Naive thymus-derived CD4-positive, alpha-beta T cell (primary cell): ENCODE measurements at regions not wholly inside any gene's neighbourhood (a gene's known extent, or its start where the extent isn't known, plus 50 kb on each side); places are given as distances from the start of the nearest gene placed in this dataset.
"Not testable (repeated sequence)": the region's sequence is repeated elsewhere in the genome, so short reads cannot be mapped to it uniquely, and the experiment has no call there.

Source experiments
- ATAC-seq: fragments of 150-1000 bp; cut with Tn5 transposase; 2 replicates; pipeline ENCODE4 v1.10.0; 2021; ENCODE audit warnings: mild to moderate bottlenecking, moderate library complexity
- CTCF ChIA-PET: fragments of 350-600 bp; sonication (Branson Sonifier 250); formaldehyde crosslinking; loops from one replicate; lab custom pipeline; 2021; ENCODE audit warnings: antibody characterized with exemption; lab: Charles Lee
- POLR2A ChIA-PET: fragments of 350-600 bp; sonication (Branson Sonifier 250); formaldehyde crosslinking; loops from one replicate; lab custom pipeline; 2021; ENCODE audit warnings: antibody characterized with exemption, inconsistent platforms; lab: Charles Lee
- DNase-seq, 9 donors: peaks; one replicate each; pipeline versions ENCODE4 v3.0.0 to v3.0.0-alpha.2; 2020 to 2022; ENCODE audit warnings: mixed read lengths in 1 of 9
- H3K27ac ChIP-seq: one replicate; pipeline ENCODE4 v1.7.0; 2013; ENCODE audit warnings: mild to moderate bottlenecking, low read depth, low read length, moderate library complexity
- H3K27me3 ChIP-seq, 2 donors: one replicate each; pipeline ENCODE4 v1.7.0; 2013; ENCODE audit warnings: low read length in 2 of 2, mild to moderate bottlenecking in 2 of 2, moderate library complexity in 2 of 2; ENCODE audit not compliant: control insufficient read depth in 2 of 2, insufficient read depth in 2 of 2
- H3K36me3 ChIP-seq, 3 experiments: 1 replicate in 2 of 3; 2 replicates in 1 of 3; pipeline ENCODE4 v1.7.0; 2013; ENCODE audit warnings: low read length in 3 of 3, mild to moderate bottlenecking in 3 of 3, moderate library complexity in 1 of 3; ENCODE audit not compliant: insufficient read depth in 3 of 3, control insufficient read depth in 2 of 3
- H3K4me1 ChIP-seq, 2 donors: one replicate each; pipeline ENCODE4 v1.7.0; 2013; ENCODE audit warnings: low read length in 2 of 2, mild to moderate bottlenecking in 2 of 2, moderate library complexity in 1 of 2; ENCODE audit not compliant: control insufficient read depth in 2 of 2, insufficient read depth in 2 of 2
- H3K4me3 ChIP-seq: 2 replicates; pipeline ENCODE4 v1.7.0; 2013; ENCODE audit warnings: mild to moderate bottlenecking, low read length
- H3K9me3 ChIP-seq, 3 experiments: 1 replicate in 2 of 3; 2 replicates in 1 of 3; pipeline ENCODE4 v1.7.0; 2013; ENCODE audit warnings: low read length in 3 of 3; ENCODE audit not compliant: control insufficient read depth in 2 of 3
- H3K27ac Mint-ChIP-seq, 9 donors: one replicate each; pipeline ENCODE4 v1.8.0; 2020 to 2022; ENCODE audit warnings: mixed read lengths in 9 of 9, mild to moderate bottlenecking in 8 of 9, moderate library complexity in 5 of 9, inconsistent platforms in 2 of 9
- H3K27me3 Mint-ChIP-seq, 5 donors: one replicate each; pipeline ENCODE4 v1.8.0; 2021 to 2022; ENCODE audit warnings: mixed read lengths in 5 of 5, mild to moderate bottlenecking in 1 of 5
- H3K36me3 Mint-ChIP-seq, 5 donors: one replicate each; pipeline ENCODE4 v1.8.0; 2020 to 2022; ENCODE audit warnings: mixed read lengths in 5 of 5, mild to moderate bottlenecking in 3 of 5, inconsistent platforms in 1 of 5
- H3K4me1 Mint-ChIP-seq, 7 donors: one replicate each; pipeline ENCODE4 v1.8.0; 2020 to 2022; ENCODE audit warnings: mixed read lengths in 7 of 7, mild to moderate bottlenecking in 3 of 7, inconsistent platforms in 1 of 7
- H3K4me3 Mint-ChIP-seq, 10 donors: one replicate each; pipeline ENCODE4 v1.8.0; 2020 to 2022; ENCODE audit warnings: mild to moderate bottlenecking in 10 of 10, mixed read lengths in 10 of 10, moderate library complexity in 6 of 10, inconsistent platforms in 2 of 10
- H3K9me3 Mint-ChIP-seq, 11 donors: one replicate each; pipeline ENCODE4 v1.8.0; 2020 to 2022; ENCODE audit warnings: mixed read lengths in 11 of 11, mild to moderate bottlenecking in 4 of 11, inconsistent platforms in 1 of 11, moderate library complexity in 1 of 11
- intact Hi-C, 2 donors: fragments of 100-400 bp; cut with micrococcal nuclease; formaldehyde crosslinking; loops; one replicate each; pipeline ENCODE4 v1.15.1; 2023

DNA sequence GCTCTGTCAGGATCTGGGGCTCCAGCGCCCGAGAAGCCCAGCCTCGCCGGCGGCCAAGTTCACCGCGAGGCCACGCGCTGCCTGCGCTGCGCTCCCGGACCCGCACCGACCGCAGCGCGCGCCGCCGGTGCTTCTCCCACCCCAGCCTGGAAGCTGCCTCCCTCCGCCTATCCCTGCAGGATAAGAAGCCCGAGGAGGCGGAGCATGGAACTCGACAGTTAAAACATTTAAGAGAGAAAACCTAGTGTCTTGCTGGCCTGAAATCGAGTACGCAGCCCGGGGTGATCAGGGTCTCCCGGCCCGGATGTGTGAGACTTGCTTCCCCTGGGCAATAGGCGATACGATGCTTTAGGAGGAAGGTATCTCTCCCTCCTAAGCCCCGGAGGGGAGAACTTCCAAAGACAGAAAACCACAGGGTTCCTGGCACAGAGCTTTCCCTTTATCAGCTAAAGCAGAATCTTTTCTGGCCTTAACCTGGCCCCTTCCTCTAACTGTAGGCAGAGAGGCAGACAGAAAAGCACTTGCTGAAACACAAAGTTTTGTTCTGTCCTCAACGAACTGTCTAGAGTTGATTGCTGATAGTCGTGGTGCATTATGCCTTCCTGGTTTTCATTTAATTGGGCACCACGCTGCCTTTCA, 163.5 kb upstream of the PLGLB2 start:
- H3K27me3 ChIP-seq, H3K27me3 Mint-ChIP-seq, H3K4me3 ChIP-seq, POLR2A ChIA-PET, H3K27ac ChIP-seq, H3K9me3 ChIP-seq, intact Hi-C loops, H3K9me3 Mint-ChIP-seq, H3K36me3 Mint-ChIP-seq, H3K4me1 Mint-ChIP-seq, H3K36me3 ChIP-seq, H3K4me1 ChIP-seq, CTCF ChIA-PET: not testable (repeated sequence)
- peak overlapping the region in 5 of 9 donors; percentile 32 to 59 (median 41) for H3K27ac Mint-ChIP-seq
- DNase-seq, result peak in 3 of 9 donors; percentile 11 to 25 (median 23)
- peak; percentile 32 for ATAC-seq
- peak overlapping the region in 9 of 10 donors; percentile 38 to 74 (median 60) for H3K4me3 Mint-ChIP-seq

DNA sequence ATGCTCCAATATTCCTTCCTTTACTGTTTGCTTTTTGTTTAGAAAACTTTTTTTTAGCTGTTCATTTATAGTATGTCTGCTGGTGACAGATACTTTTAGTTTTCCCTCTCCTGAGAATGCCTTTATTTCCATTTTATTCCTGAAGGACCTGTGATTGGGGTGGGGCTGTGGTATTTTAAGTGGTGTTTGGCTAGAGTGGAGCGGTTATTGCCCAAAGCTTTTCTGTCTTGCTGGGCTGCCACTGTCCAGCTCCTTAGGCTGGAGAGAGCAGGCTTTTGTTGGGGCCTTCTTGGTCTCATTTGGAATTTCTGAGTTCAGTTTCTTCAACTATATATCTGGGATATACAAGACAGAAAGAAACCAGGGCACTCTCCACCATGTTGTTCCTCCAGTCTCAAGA, 160.0 kb upstream of the PLGLB2 start:
- intact Hi-C loops, H3K27ac Mint-ChIP-seq, H3K27me3 ChIP-seq, H3K27ac ChIP-seq, H3K4me3 ChIP-seq, H3K4me1 Mint-ChIP-seq, H3K27me3 Mint-ChIP-seq, H3K36me3 ChIP-seq, H3K4me1 ChIP-seq, H3K9me3 ChIP-seq, CTCF ChIA-PET, POLR2A ChIA-PET, DNase-seq, H3K4me3 Mint-ChIP-seq, ATAC-seq: not testable (repeated sequence)
- Mint-ChIP-seq H3K9me3 (peaks cover 0 to 15% (median 0%) of the 10 kb centered on the region in 11 donors), H3K36me3 (peaks cover 0 to 17% (median 0%) of the 10 kb centered on the region in 5 donors)

DNA sequence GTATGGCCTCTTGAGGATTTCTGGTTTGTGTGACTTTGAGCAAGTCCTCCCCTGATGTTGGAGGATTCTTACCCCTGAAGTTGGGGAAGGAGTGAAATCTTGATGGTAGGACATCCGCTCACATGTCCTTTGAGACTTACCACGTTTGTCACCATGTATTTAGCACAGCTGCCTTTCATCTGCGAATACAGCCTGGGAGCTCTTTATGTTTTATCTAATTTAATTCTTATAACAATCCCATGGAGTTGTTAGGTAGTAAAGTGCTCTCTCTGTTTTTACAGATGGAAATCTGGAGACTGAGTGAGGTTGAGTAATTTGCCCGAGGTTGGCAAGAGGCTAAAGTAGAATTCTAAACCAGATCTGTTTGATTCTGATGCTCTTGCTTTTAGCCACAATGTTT, 154.9 kb upstream of the PLGLB2 start:
- H3K36me3 Mint-ChIP-seq, result peaks cover 0 to 15% (median 0%) of the 10 kb centered on the region in 5 donors
- intact Hi-C loops, result not testable (repeated sequence)

DNA sequence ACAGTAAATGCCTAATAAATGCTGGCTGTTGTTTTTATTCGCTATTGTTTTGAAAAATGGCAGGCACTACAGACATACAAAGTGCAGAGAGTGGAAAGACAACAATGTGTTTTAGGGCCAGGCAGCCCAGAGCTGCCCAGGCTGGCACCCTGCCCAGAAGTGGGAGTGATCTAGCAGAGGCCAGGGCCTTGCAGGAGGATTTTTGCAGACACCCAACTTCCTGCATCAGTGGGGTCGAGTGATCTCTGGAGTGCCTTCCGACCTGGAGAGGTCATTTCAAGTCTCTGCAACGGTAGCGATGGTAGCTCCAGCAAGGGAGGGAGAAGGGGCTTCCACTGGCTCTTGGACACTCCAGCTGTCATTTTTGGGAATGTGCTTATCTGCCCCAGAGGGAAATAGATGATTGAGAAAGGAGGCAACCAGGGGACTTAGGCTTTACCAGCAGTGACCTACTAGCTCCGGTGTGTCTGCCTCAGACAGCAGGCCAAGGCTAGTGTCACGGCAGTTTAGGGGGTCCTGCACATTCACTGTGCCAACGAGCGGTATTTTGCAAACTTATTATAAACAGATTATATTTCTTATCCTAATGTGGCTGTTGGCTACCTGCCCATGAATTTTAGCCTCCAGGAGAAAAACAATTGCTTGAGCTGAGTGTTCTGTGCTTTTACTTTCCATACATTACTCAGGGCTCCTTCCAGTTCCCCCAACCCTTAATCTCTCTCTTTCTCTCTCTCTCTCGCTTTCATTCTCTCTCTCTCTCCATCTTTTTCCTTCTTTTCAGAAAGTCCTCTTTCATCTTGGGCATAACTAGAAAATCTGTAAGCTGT, 153.9 kb upstream of the PLGLB2 start:
- DNase-seq (peak in 7 of 9 donors; percentile 15 to 62 (median 49)), ATAC-seq (peak; percentile 65)
- H3K4me1 Mint-ChIP-seq, H3K27me3 ChIP-seq, H3K27me3 Mint-ChIP-seq, intact Hi-C loops, H3K36me3 ChIP-seq, H3K27ac ChIP-seq, H3K4me1 ChIP-seq, CTCF ChIA-PET, H3K4me3 ChIP-seq, H3K9me3 ChIP-seq, POLR2A ChIA-PET: not testable (repeated sequence)
- H3K4me3 Mint-ChIP-seq, result peak overlapping the region in 2 of 10 donors; percentile 31 to 39
- H3K36me3 Mint-ChIP-seq, result peaks cover 0 to 11% (median 0%) of the 10 kb centered on the region in 5 donors
- H3K27ac Mint-ChIP-seq, result peak overlapping the region in 3 of 9 donors; percentile 38 to 75 (median 65)
- peaks cover 0 to 11% (median 0%) of the 10 kb centered on the region in 11 donors for H3K9me3 Mint-ChIP-seq

More for the DNA sequence above, 154.9 kb upstream of the PLGLB2 start:
- H3K9me3 ChIP-seq, H3K4me1 Mint-ChIP-seq, H3K4me3 ChIP-seq, CTCF ChIA-PET, H3K27me3 ChIP-seq, ATAC-seq, H3K27ac ChIP-seq, H3K27me3 Mint-ChIP-seq, H3K4me3 Mint-ChIP-seq, H3K4me1 ChIP-seq, DNase-seq, H3K36me3 ChIP-seq, POLR2A ChIA-PET: not testable (repeated sequence)
- Mint-ChIP-seq H3K27ac (peak overlapping the region in 1 of 9 donors; percentile 75), H3K9me3 (peaks cover 0 to 15% (median 0%) of the 10 kb centered on the region in 11 donors)

DNA sequence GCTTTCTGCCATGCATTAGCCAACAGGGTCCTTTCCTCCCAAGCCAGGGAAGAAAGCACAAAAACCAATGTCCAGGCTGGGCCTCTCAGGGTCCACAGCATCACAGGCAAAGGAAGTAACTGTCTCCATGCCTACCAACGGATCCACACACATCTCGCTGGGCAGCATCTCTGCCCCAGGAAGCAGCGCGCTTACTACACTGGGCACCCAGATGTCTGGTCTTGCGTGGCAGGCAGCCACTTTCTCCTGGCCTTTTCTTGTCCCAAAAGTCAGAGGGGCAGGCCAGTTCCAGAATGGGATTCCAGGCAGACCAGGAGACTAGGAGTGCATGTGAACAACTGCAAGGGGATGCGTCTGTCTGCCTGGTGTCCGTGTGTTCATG, 153.3 kb upstream of the PLGLB2 start:
- peaks cover 0 to 10% (median 0%) of the 10 kb centered on the region in 11 donors for H3K9me3 Mint-ChIP-seq
- H3K36me3 ChIP-seq, ATAC-seq, intact Hi-C loops, H3K4me3 Mint-ChIP-seq, POLR2A ChIA-PET, CTCF ChIA-PET, H3K27ac ChIP-seq, H3K27me3 ChIP-seq, H3K4me3 ChIP-seq, DNase-seq, H3K9me3 ChIP-seq, H3K27me3 Mint-ChIP-seq, H3K4me1 ChIP-seq, H3K4me1 Mint-ChIP-seq: not testable (repeated sequence)
- peaks cover 0 to 11% (median 0%) of the 10 kb centered on the region in 5 donors for H3K36me3 Mint-ChIP-seq
- H3K27ac Mint-ChIP-seq, result peak overlapping the region in 1 of 9 donors; percentile 75

DNA sequence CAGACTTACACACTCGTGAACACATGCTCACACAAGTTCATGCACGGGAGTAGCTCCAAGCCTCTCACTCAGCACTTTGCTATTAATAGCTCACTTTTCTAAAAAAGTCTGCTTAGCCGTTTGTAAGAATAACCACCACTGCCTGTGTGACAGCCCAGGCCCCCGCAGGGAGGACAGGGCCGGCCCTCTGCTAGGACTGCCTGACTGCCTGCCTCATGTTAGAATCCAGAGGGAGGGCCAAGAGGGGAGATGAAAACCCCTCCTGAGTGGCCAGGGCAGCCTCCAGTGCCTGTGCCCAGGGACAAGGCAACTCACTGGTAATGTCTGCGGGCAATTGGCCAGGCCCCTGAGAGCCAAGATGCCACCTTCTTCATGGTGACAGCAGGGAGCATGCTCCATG, 152.9 kb upstream of the PLGLB2 start:
- CTCF ChIA-PET, H3K27ac ChIP-seq, H3K27me3 Mint-ChIP-seq, ATAC-seq, H3K9me3 ChIP-seq, H3K4me3 ChIP-seq, H3K4me1 Mint-ChIP-seq, H3K36me3 Mint-ChIP-seq, intact Hi-C loops, H3K4me1 ChIP-seq, POLR2A ChIA-PET, H3K9me3 Mint-ChIP-seq, H3K36me3 ChIP-seq, H3K4me3 Mint-ChIP-seq, H3K27me3 ChIP-seq, DNase-seq: not testable (repeated sequence)
- H3K27ac Mint-ChIP-seq, result peak overlapping the region in 1 of 9 donors; percentile 75
